B cell (primary cell): ENCODE measurements at regions not wholly inside any gene's neighbourhood (a gene's known extent, or its start where the extent isn't known, plus 50 kb on each side); places are given as distances from the start of the nearest gene placed in this dataset.

Source experiments
- ATAC-seq: fragments of 200-7000 bp; cut with Tn5 transposase; one replicate; pipeline ENCODE4 v1.10.0; 2021; ENCODE audit warnings: low read depth, mild to moderate bottlenecking, moderate number of reproducible peaks, moderate library complexity
- CTCF ChIA-PET: fragments of 350-600 bp; sonication (Branson Sonifier 250); formaldehyde crosslinking; loops from one replicate; lab custom pipeline; 2021; ENCODE audit warnings: antibody characterized with exemption, inconsistent platforms; lab: Charles Lee
- POLR2A ChIA-PET: fragments of 350-600 bp; sonication (Branson Sonifier 250); formaldehyde crosslinking; loops from one replicate; lab custom pipeline; 2021; ENCODE audit warnings: antibody characterized with exemption; lab: Charles Lee
- DNase-seq: peaks from one replicate; pipeline ENCODE4 v3.0.0; 2013
- H2AFZ ChIP-seq: 2 replicates; pipeline ENCODE4 v1.6.1; 2012; ENCODE audit warnings: mild to moderate bottlenecking, low read depth, low read length; ENCODE audit not compliant: insufficient read depth, poor library complexity, severe bottlenecking
- H3K27ac ChIP-seq, 2 donors: 1 replicate in 1 of 2; 2 replicates in 1 of 2; pipeline ENCODE4 v1.5.1; 2012 to 2013; ENCODE audit warnings: low read length in 2 of 2, mild to moderate bottlenecking in 2 of 2, moderate library complexity in 1 of 2
- H3K27me3 ChIP-seq, 4 experiments: fragments of 200-600 bp in 1 of 4; sonication (generic) in 1 of 4; replicated peaks in 1 of 4; 1 replicate in 2 of 4; 2 replicates in 2 of 4; pipeline versions ENCODE4 v1.6.1 to v1.7.0; 2013 to 2016; ENCODE audit warnings: low read length in 3 of 4, mild to moderate bottlenecking in 2 of 4, mixed read lengths in 1 of 4, moderate library complexity in 1 of 4; ENCODE audit not compliant: insufficient read depth in 4 of 4, control insufficient read depth in 3 of 4; ENCODE audit errors: control extremely low read depth in 1 of 4
- H3K36me3 ChIP-seq, 2 experiments: replicated peaks in 1 of 2; 1 replicate in 1 of 2; 2 replicates in 1 of 2; pipeline versions ENCODE4 v1.6.1 to v1.7.1; 2013; ENCODE audit warnings: low read length in 1 of 2; ENCODE audit not compliant: insufficient read depth in 2 of 2, control insufficient read depth in 1 of 2; ENCODE audit errors: control extremely low read depth in 1 of 2, extremely low read depth in 1 of 2
- H3K4me1 ChIP-seq, 2 donors: fragments of 200-600 bp in 1 of 2; sonication (generic) in 1 of 2; 1 replicate in 1 of 2; 2 replicates in 1 of 2; pipeline versions ENCODE4 v1.5.1 to v1.6.1; 2013 to 2017; ENCODE audit warnings: low read length in 2 of 2; ENCODE audit not compliant: control insufficient read depth in 2 of 2, insufficient read depth in 2 of 2
- H3K4me2 ChIP-seq: replicated peaks from 2 replicates; pipeline ENCODE3; 2012; ENCODE audit warnings: mild to moderate bottlenecking, low read depth, low read length; ENCODE audit not compliant: poor library complexity, severe bottlenecking
- H3K4me3 ChIP-seq, 5 experiments: fragments of 200-600 bp in 1 of 5; sonication (generic) in 1 of 5; 1 replicate in 3 of 5; 2 replicates in 2 of 5; pipeline versions ENCODE4 v1.5.1 to v1.7.0; 2011 to 2016; ENCODE audit warnings: low read length in 4 of 5, mild to moderate bottlenecking in 4 of 5, low read depth in 2 of 5, control low read depth in 1 of 5, moderate library complexity in 1 of 5; ENCODE audit not compliant: insufficient read depth in 1 of 5; ENCODE audit errors: control extremely low read depth in 1 of 5, extremely low read depth in 1 of 5
- H3K79me2 ChIP-seq: fragments of 200-600 bp; sonication (generic); one replicate; pipeline ENCODE4 v1.6.0; 2016; ENCODE audit warnings: low read length; ENCODE audit not compliant: control insufficient read depth, insufficient read depth
- H3K9ac ChIP-seq: fragments of 200-600 bp; sonication (generic); 2 replicates; pipeline ENCODE4 v1.6.1; 2017; ENCODE audit warnings: mild to moderate bottlenecking, low read length, moderate library complexity
- H3K9me3 ChIP-seq, 3 donors: one replicate each; pipeline versions ENCODE4 v1.6.1 to v1.7.1; 2013; ENCODE audit warnings: low read length in 2 of 3; ENCODE audit not compliant: control insufficient read depth in 2 of 3, insufficient read depth in 1 of 3; ENCODE audit errors: control extremely low read depth in 1 of 3
- H4K20me1 ChIP-seq: 2 replicates; pipeline ENCODE4 v1.6.0; 2012; ENCODE audit warnings: mild to moderate bottlenecking, low read length; ENCODE audit not compliant: insufficient read depth, control insufficient read depth, poor library complexity, severe bottlenecking
- H3K27ac Mint-ChIP-seq: one replicate; pipeline ENCODE4 v1.8.0; 2021; ENCODE audit warnings: mixed read lengths
- H3K27me3 Mint-ChIP-seq: one replicate; pipeline ENCODE4 v1.8.0; 2021; ENCODE audit warnings: mixed read lengths
- H3K4me1 Mint-ChIP-seq: one replicate; pipeline ENCODE4 v1.8.0; 2021; ENCODE audit warnings: mixed read lengths
- H3K4me3 Mint-ChIP-seq: one replicate; pipeline ENCODE4 v1.8.0; 2021; ENCODE audit warnings: mixed read lengths
- H3K9me3 Mint-ChIP-seq: one replicate; pipeline ENCODE4 v1.8.0; 2022; ENCODE audit warnings: mixed read lengths; ENCODE audit not compliant: insufficient read depth
- CTCF ChIP-seq: fragments of 200-600 bp; IDR thresholded peaks from one replicate; pipeline ENCODE4 v1.8.0; 2022; ENCODE audit warnings: antibody characterized with exemption, mild to moderate bottlenecking
- EZH2 ChIP-seq: IDR thresholded peaks from 2 replicates; pipeline ENCODE4 v1.6.1; 2012; ENCODE audit warnings: borderline replicate concordance, low read depth, mild to moderate bottlenecking, moderate library complexity, low read length; ENCODE audit not compliant: insufficient read depth, poor library complexity, severe bottlenecking
- WGBS: methylation state at CpG from one replicate; pipeline ENCODE4 v1.1.5; 2013; ENCODE audit warnings: missing lambda C conversion rate; ENCODE audit not compliant: insufficient coverage; 5-methylcytosine and 5-hydroxymethylcytosine counted together
- intact Hi-C: fragments of 100-400 bp; cut with micrococcal nuclease; formaldehyde crosslinking; loops from one replicate; pipeline ENCODE4 v1.10.0; 2022

- ChIA-PET POLR2A (no interaction called here), CTCF (no interaction called here)
- H3K4me3 ChIP-seq, result no peak overlapping the region
- no peak overlapping the region for H3K27ac ChIP-seq
- 100% methylated on average over 2 of the region's 2 CpGs for WGBS
- H3K4me2 ChIP-seq, result no peak overlapping the region
- peaks cover 31% of the 10 kb centered on the region for H3K27me3 Mint-ChIP-seq
- intact Hi-C loops, result no loop called here
- H3K79me2 ChIP-seq, result no peaks in the 10 kb centered on the region
- no peaks in the 10 kb centered on the region for H4K20me1 ChIP-seq
- no peak for DNase-seq
- no peak for TF ChIP-seq EZH2
- TF ChIP-seq CTCF, result no peak
- H3K4me1 Mint-ChIP-seq, result no peaks in the 10 kb centered on the region
- H3K27ac Mint-ChIP-seq, result no peak overlapping the region
- no peak for ATAC-seq
- H3K9ac ChIP-seq, result no peak overlapping the region
- H3K36me3 ChIP-seq, result no peaks in the 10 kb centered on the region
- H3K27me3 ChIP-seq, result peaks cover 0 to 19% (median 0%) of the 10 kb centered on the region in 4 experiments
- H3K9me3 Mint-ChIP-seq, result peaks cover 5% of the 10 kb centered on the region
- H2AFZ ChIP-seq, result no peak overlapping the region
- no peaks in the 10 kb centered on the region for H3K4me1 ChIP-seq
- peaks cover 1 to 22% (median 8%) of the 10 kb centered on the region in 3 donors for H3K9me3 ChIP-seq
- no peak overlapping the region for H3K4me3 Mint-ChIP-seq
Observed at GRCh38 chr19:13701624-13702023, 62.7 kb upstream of the MRI1 start.

DNA sequence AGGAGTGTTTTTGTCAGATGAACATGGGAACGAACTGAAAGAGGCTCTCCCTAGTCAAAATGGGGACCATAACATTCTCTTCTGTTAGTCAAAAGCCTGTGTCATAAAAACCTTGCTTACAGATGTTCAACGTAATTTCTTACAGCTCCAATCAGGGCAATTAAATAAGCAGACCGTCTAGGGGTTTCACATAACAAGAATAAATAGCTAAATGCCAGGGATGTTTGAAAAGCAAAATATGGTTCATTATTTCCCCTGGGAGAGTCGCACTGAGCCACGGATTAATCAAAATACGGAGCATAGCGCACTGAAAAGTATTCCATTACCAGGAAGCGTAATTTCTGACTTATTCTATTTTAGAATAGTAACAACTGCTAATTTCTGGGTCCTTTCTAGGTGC lies 63.7 kb upstream of the MRI1 start:
- no peak overlapping the region for H3K27ac Mint-ChIP-seq
- H3K27ac ChIP-seq, result no peak overlapping the region
- no peaks in the 10 kb centered on the region for H3K79me2 ChIP-seq
- WGBS, result 83% methylated on average over 2 of the region's 8 CpGs
- H3K9me3 ChIP-seq, result peaks cover 1 to 18% (median 5%) of the 10 kb centered on the region in 3 donors
- DNase-seq, result no peak
- no peak overlapping the region for H2AFZ ChIP-seq
- no peak overlapping the region for H3K4me3 ChIP-seq
- intact Hi-C loops, result no loop called here
- no peak overlapping the region for H3K4me3 Mint-ChIP-seq
- H3K4me1 ChIP-seq, result no peaks in the 10 kb centered on the region
- no peak overlapping the region for H3K4me2 ChIP-seq
- no peak for TF ChIP-seq CTCF
- no peak for TF ChIP-seq EZH2
- no peak for ATAC-seq
- H3K27me3 Mint-ChIP-seq, result peaks cover 27% of the 10 kb centered on the region
- CTCF ChIA-PET, result no interaction called here
- peaks cover 4% of the 10 kb centered on the region for H3K9me3 Mint-ChIP-seq
- H4K20me1 ChIP-seq, result no peaks in the 10 kb centered on the region
- no peak overlapping the region for H3K9ac ChIP-seq
- H3K36me3 ChIP-seq, result no peaks in the 10 kb centered on the region
- peaks cover 0 to 25% (median 0%) of the 10 kb centered on the region in 4 experiments for H3K27me3 ChIP-seq
- no peaks in the 10 kb centered on the region for H3K4me1 Mint-ChIP-seq
- POLR2A ChIA-PET, result no interaction called here
